Astrocyte (in vitro differentiated cells and primary cell): ENCODE measurements at regions not wholly inside any gene's neighbourhood (a gene's known extent, or its start where the extent isn't known, plus 50 kb on each side); places are given as distances from the start of the nearest gene placed in this dataset.

Experiments used
- CTCF ChIP-seq: IDR thresholded peaks from 2 replicates; pipeline ENCODE4 v1.5.1; 2011; ENCODE audit warnings: low read depth, mild to moderate bottlenecking, inconsistent platforms, low read length, moderate library complexity; ENCODE audit not compliant: insufficient read depth
- EZH2 ChIP-seq: IDR thresholded peaks from 2 replicates; pipeline ENCODE4 v1.6.1; 2012; ENCODE audit warnings: mild to moderate bottlenecking, low read length, inconsistent platforms; ENCODE audit not compliant: insufficient read depth

GRCh38 chr5:96335873-96336272 lies 97.2 kb downstream of the PCSK1 start:
- TF ChIP-seq CTCF = no peak
- no peak for TF ChIP-seq EZH2
